ENCODE measurements at regions not wholly inside any gene's neighbourhood (a gene's known extent, or its start where the extent isn't known, plus 50 kb on each side); places are given as distances from the start of the nearest gene placed in this dataset.

DNA sequence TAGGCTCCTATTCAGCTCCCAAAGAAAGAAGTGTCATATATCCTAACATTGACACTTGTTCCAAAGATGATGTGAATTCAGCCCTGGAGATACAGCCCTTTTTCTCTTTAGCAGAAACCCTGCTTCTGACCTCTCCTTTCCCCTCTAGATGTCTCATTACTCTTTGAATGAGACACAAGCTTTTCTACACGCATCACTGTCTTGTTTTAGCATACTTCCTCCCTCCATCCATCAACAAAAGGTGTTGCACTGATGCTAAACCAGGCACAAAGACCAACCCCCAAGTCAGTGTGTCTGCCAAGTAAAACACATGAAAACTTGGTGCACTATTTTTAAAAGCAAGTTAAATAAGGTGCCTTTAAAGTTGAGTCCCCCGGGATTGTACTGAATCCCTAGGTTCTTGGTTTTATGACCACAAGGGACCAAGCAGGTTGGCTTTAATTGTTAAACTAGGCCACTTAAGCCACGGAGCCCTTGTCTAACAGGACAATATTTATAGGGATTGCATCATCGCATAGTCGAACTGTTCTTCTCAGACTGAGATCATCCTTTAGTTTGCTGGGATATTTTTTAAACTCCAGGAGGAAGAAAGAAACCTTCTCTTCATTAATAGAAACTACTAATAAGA is 101.0 kb upstream of the GUCA2B start:
- no peak for TF ChIP-seq CTCF (IDR thresholded peaks at IDR 0.05)
- TF ChIP-seq POLR2AphosphoS5 (IDR thresholded peaks at IDR 0.05): no peak
